ENCODE measurements at regions not wholly inside any gene's neighbourhood (a gene's known extent, or its start where the extent isn't known, plus 50 kb on each side); places are given as distances from the start of the nearest gene placed in this dataset.

DNA sequence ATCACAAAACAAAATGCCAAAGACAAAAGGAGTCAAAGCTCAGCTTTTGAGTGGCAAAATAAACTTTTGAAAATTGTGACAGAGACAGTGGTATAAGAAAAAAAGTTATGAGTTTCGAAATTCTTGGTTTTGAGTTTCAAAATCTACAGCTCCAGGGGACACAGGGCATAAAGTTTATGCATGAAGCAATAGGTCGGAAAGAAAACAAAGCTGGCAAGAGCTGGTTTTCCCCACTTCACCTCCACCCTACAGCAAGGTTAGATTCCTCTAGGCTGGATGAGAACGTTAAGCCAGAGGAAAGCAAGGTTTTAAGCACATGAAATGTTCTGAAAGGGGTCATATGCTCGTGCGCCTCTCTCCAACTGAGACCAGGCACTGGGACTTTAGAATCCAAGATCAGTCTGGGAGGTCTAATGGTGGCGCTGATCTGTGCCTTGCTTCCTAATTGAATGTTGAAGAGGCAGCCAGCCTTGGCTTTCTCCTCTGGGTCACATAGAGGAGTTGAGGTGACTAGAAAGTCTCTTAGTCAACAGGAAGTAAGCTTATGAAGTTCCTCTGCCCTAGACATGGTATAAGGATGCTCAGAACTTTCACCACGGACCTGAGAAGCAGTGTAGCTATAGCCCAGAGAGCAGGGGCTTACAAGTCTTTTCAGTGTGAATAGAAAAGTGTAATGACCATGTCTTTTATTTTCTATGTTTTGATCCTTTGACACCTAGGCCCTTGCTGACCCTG, 167.7 kb upstream of the DMAC1 start:
- TF ChIP-seq, protein P1, sequence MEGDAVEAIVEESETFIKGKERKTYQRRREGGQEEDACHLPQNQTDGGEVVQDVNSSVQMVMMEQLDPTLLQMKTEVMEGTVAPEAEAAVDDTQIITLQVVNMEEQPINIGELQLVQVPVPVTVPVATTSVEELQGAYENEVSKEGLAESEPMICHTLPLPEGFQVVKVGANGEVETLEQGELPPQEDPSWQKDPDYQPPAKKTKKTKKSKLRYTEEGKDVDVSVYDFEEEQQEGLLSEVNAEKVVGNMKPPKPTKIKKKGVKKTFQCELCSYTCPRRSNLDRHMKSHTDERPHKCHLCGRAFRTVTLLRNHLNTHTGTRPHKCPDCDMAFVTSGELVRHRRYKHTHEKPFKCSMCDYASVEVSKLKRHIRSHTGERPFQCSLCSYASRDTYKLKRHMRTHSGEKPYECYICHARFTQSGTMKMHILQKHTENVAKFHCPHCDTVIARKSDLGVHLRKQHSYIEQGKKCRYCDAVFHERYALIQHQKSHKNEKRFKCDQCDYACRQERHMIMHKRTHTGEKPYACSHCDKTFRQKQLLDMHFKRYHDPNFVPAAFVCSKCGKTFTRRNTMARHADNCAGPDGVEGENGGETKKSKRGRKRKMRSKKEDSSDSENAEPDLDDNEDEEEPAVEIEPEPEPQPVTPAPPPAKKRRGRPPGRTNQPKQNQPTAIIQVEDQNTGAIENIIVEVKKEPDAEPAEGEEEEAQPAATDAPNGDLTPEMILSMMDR (IDR thresholded peaks at IDR 0.05; ENCODE audit: poor library complexity, severe bottlenecking) = no peak
- no peak for TF ChIP-seq EP300 (conservative IDR thresholded peaks at IDR 0.05; ENCODE audit: poor library complexity, severe bottlenecking)
- no peak for TF ChIP-seq RAD21 (conservative IDR thresholded peaks at IDR 0.05)
- TF ChIP-seq SMC3 (conservative IDR thresholded peaks at IDR 0.05; ENCODE audit: poor library complexity) = no peak
- TF ChIP-seq, protein P2, sequence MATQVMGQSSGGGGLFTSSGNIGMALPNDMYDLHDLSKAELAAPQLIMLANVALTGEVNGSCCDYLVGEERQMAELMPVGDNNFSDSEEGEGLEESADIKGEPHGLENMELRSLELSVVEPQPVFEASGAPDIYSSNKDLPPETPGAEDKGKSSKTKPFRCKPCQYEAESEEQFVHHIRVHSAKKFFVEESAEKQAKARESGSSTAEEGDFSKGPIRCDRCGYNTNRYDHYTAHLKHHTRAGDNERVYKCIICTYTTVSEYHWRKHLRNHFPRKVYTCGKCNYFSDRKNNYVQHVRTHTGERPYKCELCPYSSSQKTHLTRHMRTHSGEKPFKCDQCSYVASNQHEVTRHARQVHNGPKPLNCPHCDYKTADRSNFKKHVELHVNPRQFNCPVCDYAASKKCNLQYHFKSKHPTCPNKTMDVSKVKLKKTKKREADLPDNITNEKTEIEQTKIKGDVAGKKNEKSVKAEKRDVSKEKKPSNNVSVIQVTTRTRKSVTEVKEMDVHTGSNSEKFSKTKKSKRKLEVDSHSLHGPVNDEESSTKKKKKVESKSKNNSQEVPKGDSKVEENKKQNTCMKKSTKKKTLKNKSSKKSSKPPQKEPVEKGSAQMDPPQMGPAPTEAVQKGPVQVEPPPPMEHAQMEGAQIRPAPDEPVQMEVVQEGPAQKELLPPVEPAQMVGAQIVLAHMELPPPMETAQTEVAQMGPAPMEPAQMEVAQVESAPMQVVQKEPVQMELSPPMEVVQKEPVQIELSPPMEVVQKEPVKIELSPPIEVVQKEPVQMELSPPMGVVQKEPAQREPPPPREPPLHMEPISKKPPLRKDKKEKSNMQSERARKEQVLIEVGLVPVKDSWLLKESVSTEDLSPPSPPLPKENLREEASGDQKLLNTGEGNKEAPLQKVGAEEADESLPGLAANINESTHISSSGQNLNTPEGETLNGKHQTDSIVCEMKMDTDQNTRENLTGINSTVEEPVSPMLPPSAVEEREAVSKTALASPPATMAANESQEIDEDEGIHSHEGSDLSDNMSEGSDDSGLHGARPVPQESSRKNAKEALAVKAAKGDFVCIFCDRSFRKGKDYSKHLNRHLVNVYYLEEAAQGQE (IDR thresholded peaks at IDR 0.05; ENCODE audit: borderline replicate concordance) = no peak
- TF ChIP-seq TAF1 (IDR thresholded peaks at IDR 0.05; ENCODE audit: low read depth) = no peak
- TF ChIP-seq POLR2AphosphoS5 (IDR thresholded peaks at IDR 0.05) = no peak
- no peak for TF ChIP-seq EZH2 (IDR thresholded peaks at IDR 0.05; ENCODE audit: borderline replicate concordance, insufficient read depth, low read length, poor library complexity, severe bottlenecking)
- no peaks in the 10 kb centered on the region for H3K27me3 ChIP-seq (ENCODE audit: insufficient read depth, low read depth, low read length)
- no peaks in the 10 kb centered on the region for H3F3A ChIP-seq (ENCODE audit: insufficient read depth, low read length, poor library complexity, severe bottlenecking)
- no peak overlapping the region for H3K4me3 ChIP-seq (ENCODE audit: low read length)
- no peaks in the 10 kb centered on the region for H3K79me2 ChIP-seq (replicated peaks; ENCODE audit: insufficient read depth, low read length)
- H2AFZ ChIP-seq (ENCODE audit: low read depth, low read length) = no peak overlapping the region
- H3K9me3 ChIP-seq (ENCODE audit: low read length) = no peaks in the 10 kb centered on the region
- no peak overlapping the region for H3K9ac ChIP-seq (ENCODE audit: low read length)
- no peaks in the 10 kb centered on the region for H3K9me2 ChIP-seq (ENCODE audit: insufficient read depth, low read length)
- H3K4me2 ChIP-seq (ENCODE audit: low read length) = no peak overlapping the region
- H3K36me3 ChIP-seq (ENCODE audit: insufficient read depth, low read length) = no peaks in the 10 kb centered on the region
- no peak overlapping the region for H3K27ac ChIP-seq (ENCODE audit: low read length)
- H4K20me1 ChIP-seq (ENCODE audit: insufficient read depth) = no peaks in the 10 kb centered on the region

DNA sequence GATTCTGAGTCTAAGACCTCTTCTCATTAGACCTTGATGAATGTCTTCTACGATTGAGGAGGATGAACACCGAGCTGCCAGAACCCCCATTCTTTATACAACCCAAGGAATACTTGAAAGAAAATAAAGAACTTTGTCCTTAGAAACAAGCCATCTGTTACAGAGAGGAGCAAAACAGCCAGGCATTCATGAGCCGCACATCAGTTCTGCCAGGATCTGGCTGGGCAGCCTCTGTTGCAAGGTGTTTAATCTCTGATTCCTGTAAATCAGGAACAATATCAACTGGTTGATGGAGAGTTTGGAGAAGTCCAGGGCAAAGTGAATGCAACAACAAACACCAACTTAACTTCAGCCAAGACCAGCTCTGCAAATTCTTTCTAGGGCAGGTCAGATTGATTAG, 165.5 kb upstream of the DMAC1 start:
- Histone ChIP-seq H4K20me1 (ENCODE audit: insufficient read depth) (no peaks in the 10 kb centered on the region), H3F3A (ENCODE audit: insufficient read depth, low read length, poor library complexity, severe bottlenecking) (no peaks in the 10 kb centered on the region)

More for the DNA sequence above, 165.5 kb upstream of the DMAC1 start:
- Histone ChIP-seq H3K79me2 (replicated peaks; ENCODE audit: insufficient read depth, low read length) (no peaks in the 10 kb centered on the region), H3K9ac (ENCODE audit: low read length) (no peak overlapping the region), H2AFZ (ENCODE audit: low read depth, low read length) (no peak overlapping the region), H3K27me3 (ENCODE audit: insufficient read depth, low read depth, low read length) (no peaks in the 10 kb centered on the region), H3K9me2 (ENCODE audit: insufficient read depth, low read length) (no peaks in the 10 kb centered on the region), H3K9me3 (ENCODE audit: low read length) (no peaks in the 10 kb centered on the region), H3K4me2 (ENCODE audit: low read length) (no peak overlapping the region), H3K27ac (ENCODE audit: low read length) (no peak overlapping the region), H3K4me3 (ENCODE audit: low read length) (no peak overlapping the region), H3K36me3 (ENCODE audit: insufficient read depth, low read length) (no peaks in the 10 kb centered on the region)
- TF ChIP-seq SMC3 (conservative IDR thresholded peaks at IDR 0.05; ENCODE audit: poor library complexity) (no peak), POLR2AphosphoS5 (IDR thresholded peaks at IDR 0.05) (no peak), TAF1 (IDR thresholded peaks at IDR 0.05; ENCODE audit: low read depth) (no peak), RAD21 (conservative IDR thresholded peaks at IDR 0.05) (no peak)
- TF ChIP-seq, protein P1 (IDR thresholded peaks at IDR 0.05; ENCODE audit: poor library complexity, severe bottlenecking) = no peak
